ENCODE measurements at regions not wholly inside any gene's neighbourhood (a gene's known extent, or its start where the extent isn't known, plus 50 kb on each side); places are given as distances from the start of the nearest gene placed in this dataset.

DNA sequence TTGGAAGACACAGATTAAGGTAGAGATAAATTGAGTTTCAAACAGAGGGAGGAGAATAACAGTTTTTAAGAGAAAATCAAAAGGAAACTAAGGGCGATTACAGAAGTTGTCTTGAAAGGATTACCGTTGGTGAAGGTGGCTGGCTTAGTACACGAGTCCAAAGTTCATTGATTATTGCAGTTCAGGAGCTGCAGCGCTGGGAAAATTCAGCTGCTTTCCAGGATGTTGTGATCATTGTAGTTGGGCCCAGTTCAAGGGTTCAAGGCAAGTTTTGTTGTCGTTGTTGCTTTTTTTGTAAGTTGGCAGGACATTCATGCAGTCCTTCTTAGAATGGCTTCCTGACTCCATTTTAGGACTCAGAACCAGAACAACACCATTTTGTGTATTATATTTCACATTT, 461.7 kb downstream of the RAPGEF2 start:
- intact Hi-C loops (cut with DNase I; ENCODE audit: low total_unique reads) = no loop called here
- no peak for DNase-seq (ENCODE audit: low spot score in 2 of 2)
- TF ChIP-seq CTCF (IDR thresholded peaks at IDR 0.05) = no peak
- TF ChIP-seq POLR2A (IDR thresholded peaks at IDR 0.05) = no peak
- WGBS, 2 donors = 90% methylated on average over 5 of the region's 5 CpGs
- no peak overlapping the region for H3K4me3 ChIP-seq (ENCODE audit: low read depth, poor library complexity, severe bottlenecking)

GRCh38 chr4:159566786-159567185, 463.9 kb downstream of the RAPGEF2 start:
- WGBS, 2 donors = 33 to 50% methylated on average over 1 of the region's 1 CpG
- TF ChIP-seq CTCF (IDR thresholded peaks at IDR 0.05) = no peak
- no peak for TF ChIP-seq POLR2A (IDR thresholded peaks at IDR 0.05)
- no peak overlapping the region for H3K4me3 ChIP-seq (ENCODE audit: low read depth, poor library complexity, severe bottlenecking)
- DNase-seq (ENCODE audit: low spot score in 2 of 2) = no peak
- intact Hi-C loops (cut with DNase I; ENCODE audit: low total_unique reads) = no loop called here

DNA sequence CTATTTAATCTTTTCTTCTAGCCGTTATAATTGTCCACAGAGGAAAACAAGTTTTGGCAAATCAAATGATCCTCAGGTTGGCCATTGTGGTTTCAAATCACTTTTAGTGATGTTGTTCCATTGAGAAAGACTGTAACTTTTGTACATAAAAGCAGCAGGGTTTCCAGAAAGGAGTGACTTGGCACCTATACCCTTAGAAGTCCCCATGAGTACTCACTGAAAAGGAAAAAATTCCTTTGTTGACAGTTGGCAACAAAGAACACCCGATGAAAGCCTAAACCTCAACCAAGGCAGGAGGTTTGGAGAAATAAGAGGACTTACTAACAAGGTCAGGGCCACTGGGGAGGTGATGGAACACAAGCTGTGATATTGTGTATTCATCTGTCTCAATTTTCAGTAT, 474.4 kb downstream of the RAPGEF2 start:
- WGBS, 2 donors = 66 to 83% methylated on average over 2 of the region's 2 CpGs
- TF ChIP-seq POLR2A (IDR thresholded peaks at IDR 0.05) = no peak
- TF ChIP-seq CTCF (IDR thresholded peaks at IDR 0.05) = no peak
- H3K4me3 ChIP-seq (ENCODE audit: low read depth, poor library complexity, severe bottlenecking) = no peak overlapping the region
- intact Hi-C loops (cut with DNase I; ENCODE audit: low total_unique reads) = no loop called here
- no peak for DNase-seq (ENCODE audit: low spot score in 2 of 2)

- H3K4me3 ChIP-seq (ENCODE audit: low read depth, poor library complexity, severe bottlenecking) = no peak overlapping the region
- TF ChIP-seq CTCF (IDR thresholded peaks at IDR 0.05) (no peak), POLR2A (IDR thresholded peaks at IDR 0.05) (no peak)
- intact Hi-C loops (cut with DNase I; ENCODE audit: low total_unique reads) = no loop called here
- no peak for DNase-seq (ENCODE audit: low spot score in 2 of 2)
Measured at GRCh38 chr4:159582685-159583084, 479.8 kb downstream of the RAPGEF2 start.

GRCh38 chr4:159592898-159593556, 490.1 kb downstream of the RAPGEF2 start:
- intact Hi-C loops (cut with DNase I; ENCODE audit: low total_unique reads) = no loop called here
- TF ChIP-seq CTCF (IDR thresholded peaks at IDR 0.05) = no peak
- no peak for TF ChIP-seq POLR2A (IDR thresholded peaks at IDR 0.05)
- WGBS, 2 donors = 44 to 49% methylated on average over 2 of the region's 2 CpGs
- no peak overlapping the region for H3K4me3 ChIP-seq (ENCODE audit: low read depth, poor library complexity, severe bottlenecking)
- no peak for DNase-seq (ENCODE audit: low spot score in 2 of 2)

GRCh38 chr4:159593681-159594080, 490.8 kb downstream of the RAPGEF2 start:
- no peak overlapping the region for H3K4me3 ChIP-seq (ENCODE audit: low read depth, poor library complexity, severe bottlenecking)
- 29 to 38% methylated on average over 4 of the region's 4 CpGs for WGBS, 2 donors
- DNase-seq (ENCODE audit: low spot score in 2 of 2) = no peak
- intact Hi-C loops (cut with DNase I; ENCODE audit: low total_unique reads) = no loop called here
- TF ChIP-seq POLR2A (IDR thresholded peaks at IDR 0.05) (no peak), CTCF (IDR thresholded peaks at IDR 0.05) (no peak)

Measured in lower leg skin (tissue), 4 donors.